Astrocyte of the hippocampus (primary cell): ENCODE measurements at regions not wholly inside any gene's neighbourhood (a gene's known extent, or its start where the extent isn't known, plus 50 kb on each side); places are given as distances from the start of the nearest gene placed in this dataset.
"Not testable (repeated sequence)": the region's sequence is repeated elsewhere in the genome, so short reads cannot be mapped to it uniquely, and the experiment has no call there.

Experiments
- DNase-seq: peaks from one replicate; pipeline ENCODE4 v3.0.0; 2011; ENCODE audit warnings: low read depth, low spot score

DNA sequence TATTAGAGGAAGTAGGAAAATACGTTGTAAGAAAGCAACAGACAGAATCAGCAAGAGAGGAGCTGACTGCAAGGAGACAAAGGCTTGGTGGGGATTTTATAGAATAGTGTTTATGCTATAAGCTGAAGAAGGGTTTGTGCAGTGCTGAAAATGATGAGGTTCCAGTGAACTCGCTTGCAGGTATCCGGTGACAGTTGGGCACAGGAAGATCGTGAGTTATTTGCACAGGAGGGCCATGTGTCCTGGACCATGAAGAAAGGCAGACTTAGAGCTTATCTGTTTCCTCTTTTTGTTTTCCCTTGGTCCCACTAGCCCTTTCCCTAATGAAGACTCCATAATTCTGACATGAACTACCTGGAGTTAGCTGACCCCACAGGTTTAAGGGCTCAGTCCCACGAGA lies 61.4 kb downstream of the NXNL2 start:
- no peak for DNase-seq

- DNase-seq, result no peak
Observed at GRCh38 chr9:88604836-88605511, 70.0 kb downstream of the NXNL2 start.

GRCh38 chr9:88605512-88606362 lies 70.8 kb downstream of the NXNL2 start:
- no peak for DNase-seq

DNA sequence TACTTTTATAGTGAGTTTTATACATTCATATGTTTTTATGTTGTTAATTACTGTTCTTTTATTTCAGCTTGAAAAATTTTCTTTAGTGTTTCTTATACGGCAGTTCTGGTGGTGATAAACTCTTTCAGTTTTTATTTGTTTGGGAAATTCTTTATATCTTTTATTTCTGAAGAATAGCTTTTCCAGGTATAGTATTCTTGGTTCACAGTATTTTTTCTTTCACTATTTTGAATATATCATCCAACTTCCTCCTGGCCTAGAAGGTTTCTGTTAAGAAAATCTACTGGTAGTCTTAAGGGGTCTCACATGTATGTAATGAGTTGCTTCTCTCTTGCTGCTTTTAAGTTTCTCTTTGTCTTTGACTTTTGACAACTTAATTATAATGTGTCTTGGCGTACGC lies 79.4 kb downstream of the NXNL2 start:
- no peak for DNase-seq

DNA sequence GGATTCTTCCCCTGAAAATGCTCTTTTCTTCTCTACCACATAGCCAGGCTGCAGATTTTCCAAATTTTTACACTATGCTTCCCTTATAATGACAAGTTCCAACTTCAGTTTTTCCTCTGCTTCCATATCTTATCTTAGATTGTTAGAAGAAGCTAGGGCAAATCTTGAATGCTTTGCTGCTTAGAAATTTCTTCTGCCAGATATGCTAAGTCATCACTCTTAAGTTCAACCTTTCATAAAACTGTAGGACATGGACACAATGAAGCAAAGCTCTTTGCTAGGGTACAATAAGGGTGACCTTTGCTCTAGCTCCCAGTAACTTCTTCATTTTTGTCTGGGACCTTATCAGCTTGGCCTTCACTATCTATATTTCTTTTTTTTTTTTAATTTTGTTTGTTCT lies 88.7 kb downstream of the NXNL2 start:
- DNase-seq, result no peak

DNA sequence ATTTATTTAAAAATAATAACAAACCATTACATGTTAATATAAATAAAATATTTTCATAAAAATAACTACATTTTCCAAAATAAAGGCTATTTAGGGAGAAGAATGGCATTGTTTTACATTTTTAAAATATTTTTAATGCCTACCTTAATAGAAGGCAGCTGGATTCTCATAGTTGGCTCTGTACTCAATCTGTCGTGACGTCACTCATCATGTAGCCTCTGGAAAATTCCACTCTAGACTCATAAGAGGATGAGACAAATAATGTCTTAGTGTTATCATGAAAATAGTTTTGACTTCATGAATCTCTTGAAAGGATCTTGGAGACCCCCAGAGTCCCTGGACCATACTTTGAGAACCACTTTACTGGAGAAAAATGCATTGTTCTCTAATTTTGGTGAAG lies 93.1 kb downstream of the NXNL2 start:
- no peak for DNase-seq

DNA sequence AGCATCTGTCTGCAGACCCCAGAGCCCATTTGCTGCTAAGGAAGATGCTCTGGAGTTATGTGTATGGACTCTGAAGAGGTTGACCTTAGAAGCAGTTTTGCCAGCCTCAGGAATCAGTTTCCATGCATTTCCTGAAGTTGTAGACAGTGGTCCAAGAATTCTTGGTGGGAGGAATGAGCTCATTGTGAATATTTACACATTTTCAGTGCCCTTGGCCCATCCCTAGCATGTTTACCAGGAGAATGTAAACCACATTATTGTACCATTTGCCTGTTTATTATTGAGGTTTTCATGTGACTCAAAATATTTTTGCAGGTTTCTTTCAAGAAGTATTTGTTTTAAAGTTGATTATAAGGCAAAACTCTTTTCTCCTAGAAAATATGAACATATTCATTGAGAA lies 93.8 kb downstream of the NXNL2 start:
- DNase-seq, result no peak

- not testable (repeated sequence) for DNase-seq
Observed at GRCh38 chr9:88630574-88630973, 95.6 kb downstream of the NXNL2 start.

DNA sequence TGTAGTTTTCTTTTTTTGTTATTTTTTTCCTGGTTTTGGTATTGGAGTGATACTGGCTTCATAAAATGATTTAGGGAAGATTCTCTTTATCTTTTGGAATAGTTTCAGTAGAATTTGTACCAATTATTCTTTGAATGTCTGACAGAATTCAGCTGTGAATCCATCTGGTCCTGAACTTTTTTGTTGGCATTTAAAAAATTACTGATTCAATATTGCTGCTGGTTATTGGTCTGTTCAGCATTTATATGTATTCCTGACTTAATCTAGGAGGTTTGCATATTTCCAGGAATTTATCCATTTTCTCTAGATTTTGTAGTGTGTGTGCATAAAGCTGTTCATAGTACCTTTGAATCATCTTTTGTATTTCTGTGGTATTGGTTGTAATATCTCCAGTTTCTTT lies 100.2 kb downstream of the NXNL2 start:
- no peak for DNase-seq

DNA sequence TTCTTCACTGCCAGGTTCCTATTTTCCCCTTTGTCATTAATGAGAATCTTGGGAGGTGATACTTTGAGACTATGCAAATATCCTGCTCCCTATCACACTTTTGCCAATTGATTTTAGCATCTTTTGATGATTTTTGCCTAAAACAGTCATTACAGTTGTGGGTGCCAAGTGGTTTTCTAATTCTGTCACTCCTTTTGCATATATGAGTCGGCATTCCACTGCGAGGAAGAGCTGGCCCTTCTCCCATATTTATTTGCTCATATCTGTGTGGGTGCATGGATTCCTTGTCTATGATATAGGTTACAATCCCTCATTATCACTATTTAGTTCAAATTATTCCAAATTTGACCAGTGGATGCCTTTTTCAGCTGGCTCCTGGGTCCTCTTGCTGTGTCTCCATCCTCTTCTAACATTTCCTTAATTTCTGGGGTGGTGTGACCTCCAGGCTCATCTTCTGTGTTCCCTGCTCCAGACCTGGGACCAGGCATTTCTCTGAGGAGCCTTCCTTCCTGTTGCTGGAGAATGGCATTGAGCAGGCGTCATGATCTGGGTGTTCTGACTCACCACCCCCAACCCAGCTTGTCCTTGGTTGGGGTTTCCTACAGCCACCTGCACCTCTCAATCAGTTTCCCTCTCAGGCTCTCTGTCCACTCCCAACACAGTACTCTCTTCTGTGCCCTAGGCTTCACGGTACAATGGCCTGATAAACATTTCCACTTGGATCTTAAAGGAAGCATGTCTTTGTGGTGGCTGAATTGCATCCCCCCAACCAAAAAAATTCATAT lies 106.7 kb downstream of the NXNL2 start:
- DNase-seq, result no peak

DNA sequence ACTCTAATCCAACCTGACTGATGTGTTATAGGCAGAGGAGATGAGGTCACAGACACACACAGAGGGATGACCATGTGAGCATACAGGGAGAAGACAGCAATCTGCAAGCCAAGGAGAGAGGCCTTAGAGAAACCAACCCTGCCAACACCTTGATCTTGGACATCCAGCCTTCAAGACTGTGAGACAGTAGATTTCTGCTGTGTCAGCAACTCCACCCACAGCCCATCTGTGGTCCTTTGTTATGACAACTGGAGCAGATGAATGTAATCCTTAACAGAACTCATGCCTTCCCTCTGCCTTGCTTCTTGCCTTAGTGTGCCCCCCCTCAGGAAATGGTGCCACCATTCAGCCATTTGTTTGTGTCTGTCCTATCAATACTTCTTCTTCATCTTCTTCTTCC lies 107.4 kb downstream of the NXNL2 start:
- DNase-seq, result no peak

- no peak for DNase-seq
Observed at GRCh38 chr9:88643931-88644330, 109.0 kb downstream of the NXNL2 start.

DNA sequence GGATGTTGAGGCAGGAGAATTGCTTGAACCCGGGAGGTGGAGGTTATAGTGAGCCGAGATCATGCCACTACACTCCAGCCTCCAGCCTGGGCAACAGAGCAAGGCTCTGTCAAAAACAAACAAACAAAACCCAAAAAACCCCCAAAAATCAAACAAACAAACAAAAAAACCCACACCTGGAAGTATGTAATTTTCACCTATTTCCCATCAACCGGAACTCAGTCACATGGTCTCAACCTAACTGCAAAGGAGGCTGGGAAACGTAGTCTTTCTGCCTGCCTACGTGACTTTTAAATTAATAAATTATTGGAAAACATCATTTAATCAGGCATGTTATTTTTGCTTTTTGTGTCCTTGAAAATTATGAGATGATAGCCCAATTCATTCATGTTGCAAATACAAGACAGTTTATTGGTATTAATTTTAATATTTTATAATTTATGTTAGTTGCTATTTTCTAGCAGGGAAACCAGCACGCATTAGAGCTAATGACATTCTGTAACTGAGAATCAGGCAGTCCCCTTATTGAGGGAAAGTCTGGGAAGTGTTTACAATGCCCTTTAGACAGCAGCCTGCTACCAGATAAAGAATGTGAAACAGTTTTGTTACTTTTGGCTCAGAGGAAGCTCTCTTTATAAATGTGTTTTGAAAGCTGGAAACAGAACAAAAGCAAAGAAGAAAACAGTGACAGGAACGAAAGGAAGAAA lies 110.3 kb downstream of the NXNL2 start:
- DNase-seq, result peak; percentile 42

- no peak for DNase-seq
Observed at GRCh38 chr9:88645879-88646199, 110.9 kb downstream of the NXNL2 start.

DNA sequence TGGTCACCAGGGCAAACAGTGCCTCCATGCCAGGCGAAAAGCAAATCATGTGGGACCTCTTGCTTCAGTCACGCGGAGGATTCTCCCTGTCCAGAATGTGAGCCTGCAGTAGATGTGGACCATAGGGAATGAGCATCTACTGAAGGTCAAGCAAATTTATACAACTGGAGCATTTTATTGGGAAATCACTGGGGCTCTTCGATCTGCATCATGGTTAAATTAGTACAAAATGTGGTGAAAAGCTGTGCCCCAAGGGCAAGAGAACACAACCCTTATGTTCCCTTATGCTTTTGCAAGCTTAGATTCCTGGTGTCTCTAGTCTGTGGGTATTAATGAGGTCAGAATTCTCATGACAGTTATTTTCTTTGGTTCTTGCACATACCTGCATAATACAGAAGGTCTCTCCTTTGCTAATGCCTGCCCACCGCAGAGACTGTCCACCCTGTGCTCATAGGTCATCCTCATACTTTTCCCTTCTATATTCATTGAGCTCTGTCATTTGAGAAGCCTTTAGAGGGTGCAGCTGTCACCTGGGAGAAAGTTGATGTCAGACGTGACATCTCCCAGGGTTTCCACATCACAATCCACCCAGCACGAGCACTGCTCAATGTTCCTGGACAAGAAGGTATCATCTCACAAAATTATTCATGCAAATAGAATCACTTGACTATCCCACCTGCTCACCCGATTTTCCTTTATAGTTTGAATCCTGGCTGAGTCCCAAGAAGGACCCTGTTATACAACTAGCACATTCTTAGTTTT lies 111.7 kb downstream of the NXNL2 start:
- DNase-seq, result no peak

DNA sequence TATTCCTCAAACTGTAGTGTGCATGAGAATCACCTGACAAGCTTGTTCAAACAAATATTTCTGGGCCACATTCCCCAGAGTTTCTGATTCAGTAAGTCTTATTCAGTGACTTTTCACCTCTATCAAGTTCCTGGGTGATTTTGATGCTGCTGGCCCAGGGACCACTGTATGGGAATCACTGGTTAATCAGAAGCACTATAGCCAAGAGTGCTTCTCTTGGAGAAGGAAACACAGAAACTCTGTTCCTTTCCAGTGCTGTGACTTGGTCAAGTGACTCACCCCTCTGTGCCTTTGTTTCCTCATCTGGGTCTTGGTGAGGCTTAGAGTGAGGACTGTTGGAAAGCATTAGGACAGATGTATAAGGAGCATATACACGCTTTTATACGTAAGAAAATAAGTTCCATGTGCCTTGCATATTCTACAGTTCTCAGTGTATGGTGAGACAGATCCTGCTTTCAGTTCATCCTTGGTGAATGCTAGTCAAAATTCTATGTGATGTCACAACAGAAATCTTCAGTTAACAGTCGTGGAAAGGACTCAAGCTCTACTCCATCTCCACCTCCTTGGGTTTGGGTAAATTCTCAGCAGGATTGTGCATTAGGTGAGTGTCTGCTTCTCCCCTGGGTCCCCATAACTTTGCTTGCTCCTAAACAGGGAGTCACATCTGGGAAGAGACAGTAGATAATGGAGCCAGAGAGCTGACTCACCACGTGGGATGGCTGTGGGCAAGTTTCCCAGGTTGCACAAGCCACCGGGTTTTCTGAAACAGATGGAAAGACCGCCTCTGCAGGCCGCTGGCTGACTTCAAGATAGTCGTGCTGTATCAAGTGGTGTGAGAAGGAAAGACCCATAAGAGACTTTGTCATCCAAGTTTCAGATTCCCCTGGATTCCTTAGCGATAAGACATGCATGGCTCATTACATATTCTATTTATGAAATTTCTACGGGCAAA lies 117.0 kb downstream of the NXNL2 start:
- DNase-seq, result peak; percentile 92

GRCh38 chr9:88652876-88653275 lies 117.9 kb downstream of the NXNL2 start:
- no peak for DNase-seq

DNA sequence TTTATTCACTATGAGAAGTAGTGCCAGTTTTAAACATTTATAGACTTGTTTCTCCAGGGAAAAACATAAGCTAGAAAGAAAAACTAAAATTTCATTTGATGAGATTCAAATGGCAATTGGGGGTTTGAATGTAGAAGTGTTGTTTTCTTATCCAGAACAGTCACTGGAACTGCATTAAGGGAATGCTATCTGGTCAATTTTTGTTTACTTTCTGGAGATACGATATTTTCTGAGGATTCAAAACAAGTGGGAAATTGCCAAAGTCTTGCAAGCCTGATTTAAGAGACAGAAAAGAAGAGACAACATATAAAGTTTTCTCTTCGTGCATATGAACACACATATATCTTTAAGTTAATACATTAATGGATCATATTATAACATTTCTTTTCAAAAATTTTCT lies 118.4 kb downstream of the NXNL2 start:
- no peak for DNase-seq

DNA sequence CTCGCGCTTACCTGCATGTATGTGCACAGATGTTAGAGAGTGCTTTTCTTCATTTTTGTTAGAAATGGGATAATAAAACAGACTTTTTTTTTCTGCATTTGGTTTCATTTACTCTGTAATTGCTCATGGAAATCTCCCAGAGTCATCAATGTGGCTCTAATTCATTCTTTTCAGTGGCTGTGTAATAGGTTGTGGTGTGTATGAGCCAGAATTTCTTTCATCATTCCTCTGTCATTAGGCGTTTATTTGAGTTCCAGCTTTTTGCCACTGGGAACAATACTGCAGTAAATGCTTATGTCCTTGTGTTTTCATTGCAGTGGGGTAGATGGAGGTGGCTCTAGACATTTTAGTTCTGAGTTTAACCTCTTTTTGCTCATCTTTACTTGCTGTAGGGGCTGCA lies 118.9 kb downstream of the NXNL2 start:
- DNase-seq, result peak; percentile 40

- DNase-seq, result peak; percentile 26
Observed at GRCh38 chr9:88657893-88658292, 122.9 kb downstream of the NXNL2 start.
